IMR-90 (cell line): ENCODE measurements at regions not wholly inside any gene's neighbourhood (a gene's known extent, or its start where the extent isn't known, plus 50 kb on each side); places are given as distances from the start of the nearest gene placed in this dataset.
A peak's percentile ranks its signal among the peaks of the same experiment; 100 is the strongest.

ENCODE experiments used
- ATAC-seq: fragments of 200-7000 bp; cut with Tn5 transposase; 2 replicates; pipeline ENCODE4 v1.9.1; 2020; ENCODE audit warnings: low read depth, mild to moderate bottlenecking, moderate library complexity
- BruUV-seq: library from RNA; stranded (reverse); fragments of 400-500 nt; replicated peaks from 2 replicates; lab custom pipeline; 2021; lab: Mats Ljungman, UMichigan
- CTCF ChIA-PET: fragments of 300-600 bp; formaldehyde crosslinking; extraction: SDS; loops from one replicate; lab custom pipeline; 2021; ENCODE audit warnings: antibody characterized with exemption; lab: Yijun Ruan, JAX
- POLR2A ChIA-PET: fragments of 300-600 bp; sonication (Branson Sonifier 250); formaldehyde crosslinking; loops from one replicate; lab custom pipeline; 2022; ENCODE audit warnings: antibody characterized with exemption; ENCODE audit not compliant: unreplicated experiment; lab: Charles Lee
- DNase-seq: peaks from one replicate; pipeline ENCODE4 v3.0.0; 2013
- H2AFZ ChIP-seq: replicated peaks from 2 replicates; pipeline ENCODE3; 2013; ENCODE audit warnings: low read length, mild to moderate bottlenecking; ENCODE audit not compliant: poor library complexity
- H2AK5ac ChIP-seq: 2 replicates; pipeline ENCODE4 v1.6.1; 2013; ENCODE audit warnings: low read depth, low read length, inconsistent platforms
- H2AK9ac ChIP-seq: replicated peaks from 2 replicates; pipeline ENCODE3; 2013; ENCODE audit warnings: mild to moderate bottlenecking, low read depth, low read length, moderate library complexity; ENCODE audit not compliant: poor library complexity
- H2BK120ac ChIP-seq: 2 replicates; pipeline ENCODE4 v1.6.1; 2013; ENCODE audit warnings: low read depth, low read length, inconsistent platforms
- H2BK15ac ChIP-seq: 3 replicates; pipeline ENCODE4 v1.6.1; 2013; ENCODE audit warnings: low read depth, low read length, inconsistent platforms
- H2BK20ac ChIP-seq: 2 replicates; pipeline ENCODE4 v1.6.1; 2013; ENCODE audit warnings: low read depth, mild to moderate bottlenecking, inconsistent platforms, low read length, moderate library complexity
- H2BK5ac ChIP-seq: 2 replicates; pipeline ENCODE4 v1.6.1; 2013; ENCODE audit warnings: mild to moderate bottlenecking, low read depth, low read length, inconsistent platforms; ENCODE audit not compliant: poor library complexity, severe bottlenecking
- H3K14ac ChIP-seq: replicated peaks from 2 replicates; pipeline ENCODE4 v1.6.1; 2013; ENCODE audit warnings: low read depth, low read length, inconsistent platforms
- H3K18ac ChIP-seq: 2 replicates; pipeline ENCODE4 v1.6.1; 2013; ENCODE audit warnings: low read depth, low read length, control low read depth
- H3K23ac ChIP-seq: 2 replicates; pipeline ENCODE4 v1.6.1; 2013; ENCODE audit warnings: low read depth, low read length, inconsistent platforms
- H3K27ac ChIP-seq: 2 replicates; pipeline ENCODE4 v1.5.1; 2013; ENCODE audit warnings: mild to moderate bottlenecking, control low read depth, low read length; ENCODE audit not compliant: insufficient read depth
- H3K27me3 ChIP-seq: 2 replicates; pipeline ENCODE4 v1.6.1; 2013; ENCODE audit warnings: low read length; ENCODE audit not compliant: control insufficient read depth, insufficient read depth
- H3K36me3 ChIP-seq: 2 replicates; pipeline ENCODE4 v1.6.1; 2013; ENCODE audit warnings: low read length, mixed read lengths; ENCODE audit not compliant: control insufficient read depth, insufficient read depth
- H3K4ac ChIP-seq: 2 replicates; pipeline ENCODE4 v1.6.1; 2013; ENCODE audit warnings: low read depth, low read length, inconsistent platforms
- H3K4me1 ChIP-seq: 2 replicates; pipeline ENCODE4 v1.6.1; 2013; ENCODE audit warnings: low read length, mixed read lengths; ENCODE audit not compliant: control insufficient read depth, insufficient read depth
- H3K4me2 ChIP-seq: 2 replicates; pipeline ENCODE4 v1.6.1; 2013; ENCODE audit warnings: low read depth, mild to moderate bottlenecking, control low read depth, low read length, moderate library complexity
- H3K4me3 ChIP-seq: 2 replicates; pipeline ENCODE4 v1.5.1; 2013; ENCODE audit warnings: low read depth, mild to moderate bottlenecking, control low read depth, low read length, moderate library complexity; ENCODE audit not compliant: insufficient read depth
- H3K56ac ChIP-seq: 2 replicates; pipeline ENCODE4 v1.6.1; 2013; ENCODE audit warnings: low read length, inconsistent platforms; ENCODE audit not compliant: insufficient read depth; ENCODE audit errors: extremely low read depth
- H3K79me1 ChIP-seq, 2 experiments: 2 replicates each; pipeline ENCODE4 v1.6.1; 2013; ENCODE audit warnings: low read length in 2 of 2, inconsistent platforms in 1 of 2, low read depth in 1 of 2
- H3K9ac ChIP-seq: 2 replicates; pipeline ENCODE4 v1.6.1; 2013; ENCODE audit warnings: low read depth, low read length, control low read depth
- H3K9me1 ChIP-seq: 2 replicates; pipeline ENCODE4 v1.6.1; 2013; ENCODE audit warnings: low read length, inconsistent platforms; ENCODE audit not compliant: insufficient read depth
- H3K9me3 ChIP-seq: 2 replicates; pipeline ENCODE4 v1.6.1; 2013; ENCODE audit warnings: low read length; ENCODE audit not compliant: control insufficient read depth, insufficient read depth
- H4K20me1 ChIP-seq: 2 replicates; pipeline ENCODE4 v1.6.1; 2013; ENCODE audit warnings: low read length, inconsistent platforms; ENCODE audit not compliant: insufficient read depth
- H4K5ac ChIP-seq: 2 replicates; pipeline ENCODE4 v1.6.1; 2013; ENCODE audit warnings: mild to moderate bottlenecking, low read depth, low read length, control low read depth
- H4K8ac ChIP-seq, 2 experiments: 2 replicates each; pipeline ENCODE4 v1.6.1; 2013; ENCODE audit warnings: low read depth in 2 of 2, low read length in 2 of 2, control low read depth in 1 of 2, inconsistent platforms in 1 of 2
- H4K91ac ChIP-seq: 2 replicates; pipeline ENCODE4 v1.6.1; 2013; ENCODE audit warnings: low read depth, low read length, inconsistent platforms; ENCODE audit not compliant: insufficient read depth
- CEBPB ChIP-seq: IDR thresholded peaks from 2 replicates; pipeline ENCODE4 v1.6.1; 2012; ENCODE audit warnings: low read depth, low read length, improper control_type of control experiment
- WGBS, 2 experiments: methylation state at CpG; one replicate each; pipeline versions ENCODE4 v1.1.5 to v1.1.7; 2013; ENCODE audit warnings: missing lambda C conversion rate in 2 of 2; ENCODE audit not compliant: insufficient read length in 1 of 2; ENCODE audit errors: extremely low coverage in 2 of 2; 5-methylcytosine and 5-hydroxymethylcytosine counted together
- dilution Hi-C: fragments of 300-500 bp; cut with HindIII; formaldehyde crosslinking; loops from one replicate; pipeline ENCODE4 v1.14.3; 2018; ENCODE audit warnings: low sequenced_read_pairs; ENCODE audit not compliant: unreplicated experiment
- in situ Hi-C: fragments of 300-500 bp; cut with MboI; formaldehyde crosslinking; loops from 3 replicates; pipeline ENCODE4 v1.14.3; 2019; ENCODE audit warnings: low sequenced_read_pairs, inconsistent platforms, mixed read lengths
- intact Hi-C: fragments of 100-400 bp; cut with micrococcal nuclease; formaldehyde crosslinking; loops from 2 replicates; pipeline ENCODE4 v1.10.0; 2022

GRCh38 chr2:120828829-120829632, 93.4 kb downstream of the GLI2 start:
- no peak for DNase-seq
- Histone ChIP-seq H2BK20ac (no peak overlapping the region), H3K4me3 (no peak overlapping the region), H3K14ac (0 out of 2 replicates have a peak overlapping the region, but pooled peaks have one; percentile 13), H2BK5ac (no peak overlapping the region), H2BK15ac (no peak overlapping the region), H2AK9ac (no peak overlapping the region), H3K9me3 (no peaks in the 10 kb centered on the region), H3K56ac (no peak overlapping the region), H2AK5ac (peak overlapping the region; percentile 59; the same call in 1 of the 2 replicates), H3K23ac (peak overlapping the region; percentile 60; the same call in 1 of the 2 replicates), H3K4ac (no peak overlapping the region), H3K79me1 (peaks cover 57 to 98% of the 10 kb centered on the region in 2 experiments; a peak in 3 of 4 replicates), H2AFZ (no peak overlapping the region), H3K18ac (no peak overlapping the region), H3K4me1 (peaks cover 27% of the 10 kb centered on the region), H3K27ac (no peak overlapping the region), H3K36me3 (peaks cover 8% of the 10 kb centered on the region), H4K20me1 (peaks cover 90% of the 10 kb centered on the region), H3K27me3 (no peaks in the 10 kb centered on the region), H3K9ac (no peak overlapping the region), H4K8ac (no peak overlapping the region), H4K5ac (no peak overlapping the region), H4K91ac (no peak overlapping the region), H3K4me2 (no peak overlapping the region), H3K9me1 (peaks cover 55% of the 10 kb centered on the region), H2BK120ac (no peak overlapping the region)
- ChIA-PET POLR2A (no interaction called here), CTCF (no interaction called here)
- intact Hi-C loops (loop anchor here (5.0 to 10.0 kb wide), 2 partner anchors 108 to 134 kb away; no protein-coding TSS in a partner anchor), in situ Hi-C loops (no loop called here), dilution Hi-C loops (no loop called here)
- no TSS peak for BruUV-seq
- no peak for ATAC-seq
- no peak for TF ChIP-seq CEBPB
- whole genome bisulfite sequencing, 2 experiments = 94% methylated on average over 7 of the region's 14 CpGs; no CpG with 5 or more reads in 1 of the 2 experiments
